Neural progenitor cell (in vitro differentiated cells): ENCODE measurements at regions not wholly inside any gene's neighbourhood (a gene's known extent, or its start where the extent isn't known, plus 50 kb on each side); places are given as distances from the start of the nearest gene placed in this dataset.

Experiments
- CTCF ChIP-seq: fragments of 200-600 bp; sonication (generic); IDR thresholded peaks from 2 replicates; pipeline ENCODE4 v1.5.1; 2017; ENCODE audit warnings: antibody characterized with exemption, mild to moderate bottlenecking
- EZH2 ChIP-seq: fragments of 200-600 bp; sonication (generic); IDR thresholded peaks from 2 replicates; pipeline ENCODE4 v1.6.1; 2017; ENCODE audit warnings: antibody characterized with exemption, mild to moderate bottlenecking, moderate library complexity
- EZH2phosphoT487 ChIP-seq: fragments of 200-600 bp; sonication (generic); IDR thresholded peaks from 2 replicates; pipeline ENCODE4 v1.6.1; 2017; ENCODE audit warnings: antibody characterized with exemption

GRCh38 chr12:12003609-12004008 is 67.1 kb upstream of the BCL2L14 start:
- TF ChIP-seq CTCF: no peak
- TF ChIP-seq EZH2: no peak
- TF ChIP-seq EZH2phosphoT487: no peak
